Tibial artery (tissue), 4 donors: ENCODE measurements at regions not wholly inside any gene's neighbourhood (a gene's known extent, or its start where the extent isn't known, plus 50 kb on each side); places are given as distances from the start of the nearest gene placed in this dataset.

ENCODE experiments used
- DNase-seq, 2 donors: peaks; one replicate each; pipeline ENCODE4 v3.0.0-alpha.2; 2019
- H3K27ac ChIP-seq, 2 donors: fragments of 200-600 bp; sonication (generic) in 1 of 2; 1 replicate in 1 of 2; 2 replicates in 1 of 2; pipeline ENCODE4 v1.5.1; 2018 to 2019; ENCODE audit warnings: mild to moderate bottlenecking in 1 of 2
- H3K27me3 ChIP-seq, 2 donors: fragments of 200-600 bp; sonication (generic) in 1 of 2; one replicate each; pipeline versions ENCODE4 v1.5.1 to v1.6.0; 2016 to 2019
- H3K36me3 ChIP-seq, 3 donors: fragments of 200-600 bp; sonication (generic) in 2 of 3; one replicate each; pipeline ENCODE4 v1.5.1; 2016 to 2019; ENCODE audit warnings: mild to moderate bottlenecking in 2 of 3
- H3K4me1 ChIP-seq, 4 donors: fragments of 200-600 bp; sonication (generic) in 2 of 4; 1 replicate in 3 of 4; 2 replicates in 1 of 4; pipeline ENCODE4 v1.5.1; 2016 to 2019
- H3K4me3 ChIP-seq, 2 donors: fragments of 200-600 bp; sonication (generic) in 1 of 2; 1 replicate in 1 of 2; 2 replicates in 1 of 2; pipeline ENCODE4 v1.5.1; 2018 to 2019; ENCODE audit warnings: mild to moderate bottlenecking in 2 of 2
- H3K9me3 ChIP-seq, 3 donors: fragments of 200-600 bp; sonication (generic) in 1 of 3; one replicate each; pipeline ENCODE4 v1.5.1; 2016 to 2019
- CTCF ChIP-seq, 2 experiments: fragments of 200-600 bp in 1 of 2; fragments of 450-650 bp in 1 of 2; IDR thresholded peaks; one replicate each; pipeline ENCODE4 v1.5.1; 2017 to 2019; ENCODE audit warnings: antibody characterized with exemption in 2 of 2, mild to moderate bottlenecking in 1 of 2, moderate library complexity in 1 of 2
- intact Hi-C: fragments of 100-400 bp; cut with DNase I; formaldehyde crosslinking; loops from one replicate; pipeline ENCODE4 v1.15.0; 2023; ENCODE audit warnings: low total_unique reads

- no peak for DNase-seq
- Histone ChIP-seq H3K4me1 (no peaks in the 10 kb centered on the region), H3K9me3 (no peaks in the 10 kb centered on the region), H3K27ac (no peak overlapping the region), H3K4me3 (no peak overlapping the region), H3K27me3 (no peaks in the 10 kb centered on the region), H3K36me3 (no peaks in the 10 kb centered on the region)
- intact Hi-C loops = no loop called here
- TF ChIP-seq CTCF (IDR thresholded peaks at IDR 0.05) = no peak
These were observed 104.4 kb upstream of the TIAM1 start for GRCh38 chr21:31448496-31448895.

GRCh38 chr21:31447505-31447904 lies 103.4 kb upstream of the TIAM1 start:
- no peak for DNase-seq
- no peak overlapping the region for H3K27ac ChIP-seq
- no peaks in the 10 kb centered on the region for H3K4me1 ChIP-seq
- no peak for TF ChIP-seq CTCF (IDR thresholded peaks at IDR 0.05)
- no peaks in the 10 kb centered on the region for H3K9me3 ChIP-seq
- no peaks in the 10 kb centered on the region for H3K36me3 ChIP-seq
- H3K27me3 ChIP-seq = no peaks in the 10 kb centered on the region
- intact Hi-C loops = no loop called here
- no peak overlapping the region for H3K4me3 ChIP-seq

- H3K27me3 ChIP-seq = no peaks in the 10 kb centered on the region
- no peak for DNase-seq
- no peak overlapping the region for H3K27ac ChIP-seq
- intact Hi-C loops = no loop called here
- H3K9me3 ChIP-seq = peaks cover 0 to 5% (median under 1%) of the 10 kb centered on the region in 3 donors
- no peak for TF ChIP-seq CTCF (IDR thresholded peaks at IDR 0.05)
- no peak overlapping the region for H3K4me3 ChIP-seq
- H3K36me3 ChIP-seq = peaks cover 0 to 2% (median 0%) of the 10 kb centered on the region in 3 donors
- H3K4me1 ChIP-seq = no peaks in the 10 kb centered on the region
These were observed 102.3 kb upstream of the TIAM1 start for GRCh38 chr21:31446226-31446855.

- no peak overlapping the region for H3K27ac ChIP-seq
- no peak for DNase-seq
- H3K4me3 ChIP-seq = no peak overlapping the region
- H3K9me3 ChIP-seq = peaks cover 2 to 9% (median 4%) of the 10 kb centered on the region in 3 donors
- TF ChIP-seq CTCF (IDR thresholded peaks at IDR 0.05) = no peak
- intact Hi-C loops = no loop called here
- H3K27me3 ChIP-seq = no peaks in the 10 kb centered on the region
- H3K4me1 ChIP-seq = no peaks in the 10 kb centered on the region
- peaks cover 0 to 5% (median 0%) of the 10 kb centered on the region in 3 donors for H3K36me3 ChIP-seq
These were observed 101.1 kb upstream of the TIAM1 start for GRCh38 chr21:31445137-31445536.

- TF ChIP-seq CTCF (IDR thresholded peaks at IDR 0.05) = no peak
- H3K4me3 ChIP-seq = no peak overlapping the region
- peaks cover 2 to 9% (median 4%) of the 10 kb centered on the region in 3 donors for H3K9me3 ChIP-seq
- H3K27ac ChIP-seq = no peak overlapping the region
- no peaks in the 10 kb centered on the region for H3K4me1 ChIP-seq
- peaks cover 0 to 5% (median 0%) of the 10 kb centered on the region in 3 donors for H3K36me3 ChIP-seq
- DNase-seq = peak in 1 of 2 donors; percentile 30
- intact Hi-C loops = no loop called here
- no peaks in the 10 kb centered on the region for H3K27me3 ChIP-seq
These were observed 99.9 kb upstream of the TIAM1 start for GRCh38 chr21:31443736-31444521.
